Neural progenitor cell (in vitro differentiated cells): ENCODE measurements at regions not wholly inside any gene's neighbourhood (a gene's known extent, or its start where the extent isn't known, plus 50 kb on each side); places are given as distances from the start of the nearest gene placed in this dataset.

Source experiments
- EZH2phosphoT487 ChIP-seq: fragments of 200-600 bp; sonication (generic); IDR thresholded peaks from 2 replicates; pipeline ENCODE4 v1.6.1; 2017; ENCODE audit warnings: antibody characterized with exemption
- TF ChIP-seq, protein P1 (sequence below): fragments of 200-600 bp; sonication (generic); IDR thresholded peaks from 2 replicates; pipeline ENCODE4 v1.5.1; 2017; ENCODE audit warnings: antibody characterized with exemption, mild to moderate bottlenecking

DNA sequence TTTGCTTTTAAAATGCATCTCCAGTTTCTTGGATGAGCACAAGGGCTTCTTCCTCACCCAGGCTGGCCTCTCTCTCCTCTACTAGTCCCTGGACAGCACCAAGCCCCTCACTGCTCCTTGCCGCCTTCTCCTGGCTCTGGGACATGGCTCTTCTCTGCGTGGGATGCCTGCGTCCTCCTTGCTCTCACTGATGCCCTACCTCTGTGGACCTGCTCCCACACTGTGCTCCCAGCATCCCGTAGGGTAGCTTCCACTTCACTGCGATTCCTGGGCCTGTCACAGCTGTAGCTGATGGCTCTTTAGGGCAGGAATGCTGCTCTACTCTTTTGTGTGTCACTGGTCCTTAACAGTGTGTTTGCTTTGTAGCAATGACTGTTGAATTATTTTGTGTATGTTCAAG is 136.3 kb downstream of the SNX19 start:
- no peak for TF ChIP-seq EZH2phosphoT487
- TF ChIP-seq, protein P1, sequence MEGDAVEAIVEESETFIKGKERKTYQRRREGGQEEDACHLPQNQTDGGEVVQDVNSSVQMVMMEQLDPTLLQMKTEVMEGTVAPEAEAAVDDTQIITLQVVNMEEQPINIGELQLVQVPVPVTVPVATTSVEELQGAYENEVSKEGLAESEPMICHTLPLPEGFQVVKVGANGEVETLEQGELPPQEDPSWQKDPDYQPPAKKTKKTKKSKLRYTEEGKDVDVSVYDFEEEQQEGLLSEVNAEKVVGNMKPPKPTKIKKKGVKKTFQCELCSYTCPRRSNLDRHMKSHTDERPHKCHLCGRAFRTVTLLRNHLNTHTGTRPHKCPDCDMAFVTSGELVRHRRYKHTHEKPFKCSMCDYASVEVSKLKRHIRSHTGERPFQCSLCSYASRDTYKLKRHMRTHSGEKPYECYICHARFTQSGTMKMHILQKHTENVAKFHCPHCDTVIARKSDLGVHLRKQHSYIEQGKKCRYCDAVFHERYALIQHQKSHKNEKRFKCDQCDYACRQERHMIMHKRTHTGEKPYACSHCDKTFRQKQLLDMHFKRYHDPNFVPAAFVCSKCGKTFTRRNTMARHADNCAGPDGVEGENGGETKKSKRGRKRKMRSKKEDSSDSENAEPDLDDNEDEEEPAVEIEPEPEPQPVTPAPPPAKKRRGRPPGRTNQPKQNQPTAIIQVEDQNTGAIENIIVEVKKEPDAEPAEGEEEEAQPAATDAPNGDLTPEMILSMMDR, result no peak
